ENCODE measurements at regions not wholly inside any gene's neighbourhood (a gene's known extent, or its start where the extent isn't known, plus 50 kb on each side); places are given as distances from the start of the nearest gene placed in this dataset.

DNA sequence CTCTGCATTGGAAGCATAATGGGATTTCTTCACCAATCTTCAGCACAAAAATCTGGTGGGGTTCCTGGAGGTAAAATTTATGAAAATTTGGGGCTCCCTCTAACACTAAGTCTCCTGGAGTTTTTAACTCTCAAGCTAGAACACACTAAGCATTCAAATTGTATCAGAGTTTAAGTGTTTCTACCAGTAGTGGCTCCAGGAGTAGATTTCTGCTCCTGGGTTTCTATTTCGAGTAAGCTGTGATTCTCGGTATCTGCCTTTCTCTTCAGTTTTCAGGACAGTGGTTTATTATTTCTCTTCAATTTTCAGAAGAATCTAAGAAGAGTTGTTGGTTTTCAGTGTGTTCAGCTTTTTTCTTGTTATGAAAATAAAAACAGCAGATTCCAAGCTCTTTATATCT, 566.4 kb upstream of the KCND2 start:
- no peaks in the 10 kb centered on the region for H3K36me3 ChIP-seq (ENCODE audit: control insufficient read depth in 2 of 2, insufficient read depth in 2 of 2, low read length in 1 of 2)
- H3K27me3 ChIP-seq (replicated peaks in 1 of 2; ENCODE audit: control insufficient read depth in 2 of 2, insufficient read depth in 2 of 2, low read length in 1 of 2): no peaks in the 10 kb centered on the region
- no peak overlapping the region for H3K9ac ChIP-seq (ENCODE audit: control insufficient read depth, insufficient read depth, low read length)
- no peak overlapping the region for H2AFZ ChIP-seq (ENCODE audit: control insufficient read depth, low read depth, low read length)
- no peaks in the 10 kb centered on the region for H3K4me1 ChIP-seq (ENCODE audit: control insufficient read depth, insufficient read depth, low read length)
- FAIRE-seq (no peak), DNase-seq (ENCODE audit: low read depth, low spot score) (no peak), ATAC-seq (no peak)
- POLR2A ChIA-PET: no interaction called here
- no peak overlapping the region for H3K4me2 ChIP-seq (ENCODE audit: control insufficient read depth, insufficient read depth)
- TF ChIP-seq CBX3 (IDR thresholded peaks at IDR 0.05; ENCODE audit: borderline replicate concordance, low read depth): no peak
- TF ChIP-seq, protein P1, sequence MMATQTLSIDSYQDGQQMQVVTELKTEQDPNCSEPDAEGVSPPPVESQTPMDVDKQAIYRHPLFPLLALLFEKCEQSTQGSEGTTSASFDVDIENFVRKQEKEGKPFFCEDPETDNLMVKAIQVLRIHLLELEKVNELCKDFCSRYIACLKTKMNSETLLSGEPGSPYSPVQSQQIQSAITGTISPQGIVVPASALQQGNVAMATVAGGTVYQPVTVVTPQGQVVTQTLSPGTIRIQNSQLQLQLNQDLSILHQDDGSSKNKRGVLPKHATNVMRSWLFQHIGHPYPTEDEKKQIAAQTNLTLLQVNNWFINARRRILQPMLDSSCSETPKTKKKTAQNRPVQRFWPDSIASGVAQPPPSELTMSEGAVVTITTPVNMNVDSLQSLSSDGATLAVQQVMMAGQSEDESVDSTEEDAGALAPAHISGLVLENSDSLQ (IDR thresholded peaks at IDR 0.05): no peak
- 46% methylated on average over 2 of the region's 2 CpGs for whole genome bisulfite sequencing (ENCODE audit: insufficient coverage, insufficient replicate concordance, low lambda C conversion rate, missing lambda C conversion rate)
- no peaks in the 10 kb centered on the region for H4K20me1 ChIP-seq (ENCODE audit: control insufficient read depth, insufficient read depth)
- intact Hi-C loops (cut with micrococcal nuclease; ENCODE audit: unreplicated experiment) (no loop called here), in situ Hi-C loops (cut with MboI) (no loop called here)
- SMC1A ChIA-PET (ENCODE audit: uncharacterized antibody, unreplicated experiment): no interaction called here
- CTCF ChIA-PET: no interaction called here
- H3K79me2 ChIP-seq (ENCODE audit: control insufficient read depth, insufficient read depth, low read length): no peaks in the 10 kb centered on the region
- no peak overlapping the region for H3K4me3 ChIP-seq
- no TSS peak for BruUV-seq (replicated peaks)
- RAD21 ChIA-PET (ENCODE audit: unreplicated experiment): no interaction called here
- no peaks in the 10 kb centered on the region for H3K9me3 ChIP-seq (replicated peaks; ENCODE audit: control insufficient read depth, insufficient read depth, low read length)
- H3K27ac ChIP-seq (ENCODE audit: control insufficient read depth, insufficient read depth): no peak overlapping the region

DNA sequence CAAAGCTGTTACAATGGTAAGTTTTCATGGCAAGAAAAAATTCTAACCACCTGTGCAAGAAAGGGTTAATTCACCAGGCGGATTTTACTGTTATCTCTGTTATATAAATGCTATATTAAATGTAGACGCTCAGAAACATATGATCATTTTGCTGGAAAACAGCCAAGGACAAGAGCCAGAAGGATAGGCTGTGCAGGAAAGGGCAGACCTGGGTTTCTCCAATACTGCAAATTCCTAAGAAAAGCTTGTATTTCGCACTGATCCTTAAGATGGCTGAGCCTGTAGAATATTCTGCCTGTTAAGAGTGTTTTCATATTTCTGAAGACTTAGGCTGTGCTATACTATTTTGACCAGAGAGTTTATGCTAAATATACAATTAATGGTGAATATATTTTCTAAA, 564.1 kb upstream of the KCND2 start:
- Histone ChIP-seq H3K79me2 (ENCODE audit: control insufficient read depth, insufficient read depth, low read length) (no peaks in the 10 kb centered on the region), H3K27me3 (replicated peaks in 1 of 2; ENCODE audit: control insufficient read depth in 2 of 2, insufficient read depth in 2 of 2, low read length in 1 of 2) (no peaks in the 10 kb centered on the region), H3K4me1 (ENCODE audit: control insufficient read depth, insufficient read depth, low read length) (no peaks in the 10 kb centered on the region), H3K27ac (ENCODE audit: control insufficient read depth, insufficient read depth) (no peak overlapping the region), H3K9ac (ENCODE audit: control insufficient read depth, insufficient read depth, low read length) (no peak overlapping the region), H3K4me3 (no peak overlapping the region), H3K9me3 (replicated peaks; ENCODE audit: control insufficient read depth, insufficient read depth, low read length) (no peaks in the 10 kb centered on the region), H4K20me1 (ENCODE audit: control insufficient read depth, insufficient read depth) (no peaks in the 10 kb centered on the region), H2AFZ (ENCODE audit: control insufficient read depth, low read depth, low read length) (no peak overlapping the region), H3K4me2 (ENCODE audit: control insufficient read depth, insufficient read depth) (no peak overlapping the region), H3K36me3 (ENCODE audit: control insufficient read depth in 2 of 2, insufficient read depth in 2 of 2, low read length in 1 of 2) (no peaks in the 10 kb centered on the region)
- FAIRE-seq (no peak), DNase-seq (ENCODE audit: low read depth, low spot score) (no peak), ATAC-seq (no peak)
- intact Hi-C loops (cut with micrococcal nuclease; ENCODE audit: unreplicated experiment): no loop called here
- POLR2A ChIA-PET: no interaction called here
- CTCF ChIA-PET: no interaction called here
- RAD21 ChIA-PET (ENCODE audit: unreplicated experiment): no interaction called here
- SMC1A ChIA-PET (ENCODE audit: uncharacterized antibody, unreplicated experiment): no interaction called here
- in situ Hi-C loops (cut with MboI): no loop called here
- BruUV-seq (replicated peaks): no TSS peak
- 4% methylated on average over 3 of the region's 3 CpGs for WGBS (ENCODE audit: insufficient coverage, insufficient replicate concordance, low lambda C conversion rate, missing lambda C conversion rate)
- TF ChIP-seq, protein P2, sequence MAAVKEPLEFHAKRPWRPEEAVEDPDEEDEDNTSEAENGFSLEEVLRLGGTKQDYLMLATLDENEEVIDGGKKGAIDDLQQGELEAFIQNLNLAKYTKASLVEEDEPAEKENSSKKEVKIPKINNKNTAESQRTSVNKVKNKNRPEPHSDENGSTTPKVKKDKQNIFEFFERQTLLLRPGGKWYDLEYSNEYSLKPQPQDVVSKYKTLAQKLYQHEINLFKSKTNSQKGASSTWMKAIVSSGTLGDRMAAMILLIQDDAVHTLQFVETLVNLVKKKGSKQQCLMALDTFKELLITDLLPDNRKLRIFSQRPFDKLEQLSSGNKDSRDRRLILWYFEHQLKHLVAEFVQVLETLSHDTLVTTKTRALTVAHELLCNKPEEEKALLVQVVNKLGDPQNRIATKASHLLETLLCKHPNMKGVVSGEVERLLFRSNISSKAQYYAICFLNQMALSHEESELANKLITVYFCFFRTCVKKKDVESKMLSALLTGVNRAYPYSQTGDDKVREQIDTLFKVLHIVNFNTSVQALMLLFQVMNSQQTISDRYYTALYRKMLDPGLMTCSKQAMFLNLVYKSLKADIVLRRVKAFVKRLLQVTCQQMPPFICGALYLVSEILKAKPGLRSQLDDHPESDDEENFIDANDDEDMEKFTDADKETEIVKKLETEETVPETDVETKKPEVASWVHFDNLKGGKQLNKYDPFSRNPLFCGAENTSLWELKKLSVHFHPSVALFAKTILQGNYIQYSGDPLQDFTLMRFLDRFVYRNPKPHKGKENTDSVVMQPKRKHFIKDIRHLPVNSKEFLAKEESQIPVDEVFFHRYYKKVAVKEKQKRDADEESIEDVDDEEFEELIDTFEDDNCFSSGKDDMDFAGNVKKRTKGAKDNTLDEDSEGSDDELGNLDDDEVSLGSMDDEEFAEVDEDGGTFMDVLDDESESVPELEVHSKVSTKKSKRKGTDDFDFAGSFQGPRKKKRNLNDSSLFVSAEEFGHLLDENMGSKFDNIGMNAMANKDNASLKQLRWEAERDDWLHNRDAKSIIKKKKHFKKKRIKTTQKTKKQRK (IDR thresholded peaks at IDR 0.05; ENCODE audit: low read depth, low read length): no peak
- TF ChIP-seq HDAC6 (IDR thresholded peaks at IDR 0.05; ENCODE audit: unreplicated experiment) (no peak), MXI1 (IDR thresholded peaks at IDR 0.05; ENCODE audit: low read depth, low read length) (no peak), SIN3A (IDR thresholded peaks at IDR 0.05; ENCODE audit: low read depth, low read length) (no peak), CREB1 (IDR thresholded peaks at IDR 0.05; ENCODE audit: low read depth) (no peak), TCF12 (IDR thresholded peaks at IDR 0.05; ENCODE audit: low read depth, low read length) (no peak), ZZZ3 (IDR thresholded peaks at IDR 0.05; ENCODE audit: control insufficient read depth, insufficient read length, low read depth) (no peak), CREM (IDR thresholded peaks at IDR 0.05; ENCODE audit: low read depth) (no peak), NFIC (IDR thresholded peaks at IDR 0.05; ENCODE audit: low read depth, low read length) (no peak), MYC (IDR thresholded peaks at IDR 0.05; ENCODE audit: insufficient read depth, insufficient read length, insufficient replicate concordance, low read length, severe bottlenecking) (no peak)
- TF ChIP-seq, protein P3, sequence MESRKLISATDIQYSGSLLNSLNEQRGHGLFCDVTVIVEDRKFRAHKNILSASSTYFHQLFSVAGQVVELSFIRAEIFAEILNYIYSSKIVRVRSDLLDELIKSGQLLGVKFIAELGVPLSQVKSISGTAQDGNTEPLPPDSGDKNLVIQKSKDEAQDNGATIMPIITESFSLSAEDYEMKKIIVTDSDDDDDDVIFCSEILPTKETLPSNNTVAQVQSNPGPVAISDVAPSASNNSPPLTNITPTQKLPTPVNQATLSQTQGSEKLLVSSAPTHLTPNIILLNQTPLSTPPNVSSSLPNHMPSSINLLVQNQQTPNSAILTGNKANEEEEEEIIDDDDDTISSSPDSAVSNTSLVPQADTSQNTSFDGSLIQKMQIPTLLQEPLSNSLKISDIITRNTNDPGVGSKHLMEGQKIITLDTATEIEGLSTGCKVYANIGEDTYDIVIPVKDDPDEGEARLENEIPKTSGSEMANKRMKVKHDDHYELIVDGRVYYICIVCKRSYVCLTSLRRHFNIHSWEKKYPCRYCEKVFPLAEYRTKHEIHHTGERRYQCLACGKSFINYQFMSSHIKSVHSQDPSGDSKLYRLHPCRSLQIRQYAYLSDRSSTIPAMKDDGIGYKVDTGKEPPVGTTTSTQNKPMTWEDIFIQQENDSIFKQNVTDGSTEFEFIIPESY (IDR thresholded peaks at IDR 0.05): no peak
